Right forelimb (tissue), 1 donor: ENCODE measurements at regions not wholly inside any gene's neighbourhood (a gene's known extent, or its start where the extent isn't known, plus 50 kb on each side); places are given as distances from the start of the nearest gene placed in this dataset.

ENCODE experiments used
- DNase-seq: peaks from one replicate; pipeline ENCODE4 v3.0.0-alpha.2; 2018

- peak; percentile 13 for DNase-seq
Measured at GRCh38 chr2:239865059-239865639, 160.0 kb downstream of the NDUFA10 start.

- DNase-seq: peak; percentile 18
Measured at GRCh38 chr2:239864247-239865058, 160.7 kb downstream of the NDUFA10 start.

DNA sequence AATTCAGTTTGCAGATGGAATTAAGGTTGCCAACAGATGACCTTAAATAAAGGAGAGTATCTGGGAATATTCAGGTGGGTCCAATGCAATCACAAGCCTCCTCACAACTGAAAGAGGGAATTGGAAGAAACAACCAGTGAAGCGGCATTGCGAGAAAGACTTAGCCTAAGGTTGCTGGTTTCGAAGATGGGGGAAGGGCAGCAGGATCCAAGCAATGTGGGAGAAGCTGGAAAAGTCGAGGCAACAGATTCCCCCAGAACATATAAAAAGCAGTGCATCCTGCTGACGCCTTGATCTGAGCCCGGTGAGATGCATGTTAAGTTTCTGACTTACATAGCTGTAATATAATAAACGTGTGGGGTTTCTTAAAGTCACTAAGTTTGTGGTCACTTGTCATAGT lies 162.5 kb downstream of the NDUFA10 start:
- no peak for DNase-seq

- DNase-seq: peak; percentile 18
Measured at GRCh38 chr2:239858179-239858578, 167.0 kb downstream of the NDUFA10 start.

- DNase-seq: no peak
Measured at GRCh38 chr2:239857591-239857990, 167.6 kb downstream of the NDUFA10 start.

- peak; percentile 15 for DNase-seq
Measured at GRCh38 chr2:239856620-239857285, 168.4 kb downstream of the NDUFA10 start.

DNA sequence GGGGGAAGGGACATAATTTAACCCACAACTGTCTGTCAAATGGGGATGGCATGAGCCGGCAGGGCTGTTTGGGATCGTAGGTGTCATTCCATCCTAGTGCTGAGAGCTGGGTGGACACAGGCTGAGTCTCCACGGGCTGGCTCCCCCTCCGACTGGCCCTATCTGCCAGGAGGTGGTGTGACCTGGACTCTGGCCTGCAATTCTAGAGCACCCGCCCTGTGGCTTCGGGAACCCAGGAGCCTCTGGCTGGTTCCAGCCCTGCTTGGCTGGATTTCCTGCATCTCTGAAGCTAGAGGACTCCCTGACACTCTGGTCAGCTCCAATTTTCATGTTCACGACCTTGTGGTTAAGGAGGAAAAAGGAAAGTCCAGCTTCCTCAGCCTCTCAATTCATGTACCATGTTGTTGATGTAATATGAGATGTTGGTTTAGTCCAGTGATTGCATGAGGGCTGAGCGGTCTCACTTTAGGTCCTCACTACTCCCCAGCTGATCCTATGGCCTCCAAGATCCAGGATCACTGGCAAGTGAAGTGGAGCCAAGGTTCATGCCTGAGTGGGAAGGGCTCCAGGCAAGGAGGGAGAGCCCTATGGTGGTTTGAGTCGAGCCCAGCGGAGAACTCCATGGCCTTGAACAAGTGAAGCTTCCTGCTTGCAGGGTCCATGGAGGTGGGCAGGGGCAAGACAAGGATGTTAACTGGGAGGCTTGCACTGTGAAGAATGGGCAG lies 169.1 kb downstream of the NDUFA10 start:
- DNase-seq: peak; percentile 6

DNA sequence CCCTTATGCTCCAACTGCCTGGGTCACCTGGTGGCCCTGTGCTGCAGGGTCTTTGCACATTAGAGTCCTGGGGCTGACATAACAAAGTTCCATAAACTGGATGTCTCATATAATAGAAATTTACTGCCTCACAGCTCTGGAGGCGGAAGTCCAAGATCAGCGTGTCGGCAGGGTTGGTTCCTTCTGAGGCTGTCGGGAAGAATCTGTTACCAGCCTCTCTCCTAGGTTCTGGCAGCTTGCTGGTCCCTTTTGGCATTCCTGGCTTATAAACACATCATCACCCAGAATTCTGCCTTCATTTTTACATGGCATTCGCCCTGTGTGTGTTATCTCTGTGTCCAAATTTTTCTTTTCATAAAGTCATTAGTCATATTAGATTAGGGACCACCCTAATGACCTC lies 170.5 kb downstream of the NDUFA10 start:
- DNase-seq: no peak

DNA sequence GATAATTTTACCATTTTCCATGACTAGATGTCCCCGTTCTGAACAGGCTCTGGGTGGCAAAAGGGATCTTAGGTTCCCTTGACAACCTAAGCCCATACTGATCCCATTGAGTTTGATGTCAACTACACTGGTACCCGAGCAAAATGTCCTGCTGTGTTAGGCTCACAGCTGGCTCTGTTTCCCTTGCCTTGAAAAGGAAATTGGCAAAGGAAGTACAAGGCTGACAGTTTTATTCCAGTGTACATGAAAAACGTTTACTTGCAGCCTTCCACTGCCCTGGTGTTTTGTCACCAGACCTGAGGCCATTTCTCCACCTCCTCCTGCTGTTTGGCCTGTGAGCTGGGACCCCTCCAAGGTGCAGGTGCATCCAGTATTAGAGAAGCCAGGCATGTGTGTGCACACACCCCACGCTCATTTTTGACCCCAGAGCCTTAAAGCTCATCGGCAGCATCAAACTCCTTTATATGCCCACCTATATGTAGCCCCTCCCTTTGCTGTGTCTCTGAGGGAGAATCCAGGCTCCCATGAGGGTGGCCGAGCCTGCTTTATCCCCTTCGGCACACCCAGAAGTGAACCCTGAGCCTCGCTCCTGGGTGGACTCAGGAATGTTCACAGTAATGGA lies 171.3 kb downstream of the NDUFA10 start:
- DNase-seq: peak; percentile 10

DNA sequence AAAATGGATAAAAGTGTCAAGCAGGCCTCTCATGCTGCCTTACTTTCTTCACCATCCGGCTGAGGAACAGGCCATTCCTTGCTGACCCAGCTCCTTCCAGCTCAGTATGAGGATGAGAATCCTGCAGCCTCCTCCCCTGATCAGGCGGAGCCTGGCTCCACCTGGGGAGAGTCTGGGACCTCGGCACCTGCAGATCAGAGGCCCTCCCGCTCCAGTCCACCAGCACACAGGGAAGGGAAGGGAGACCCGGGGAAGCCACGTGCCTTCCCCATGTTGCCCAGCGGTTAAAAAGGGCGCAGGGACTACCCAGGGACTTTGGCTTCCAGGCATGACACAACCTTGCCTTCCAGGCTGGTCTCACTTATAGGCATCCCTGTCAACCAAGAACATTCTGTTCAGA lies 172.0 kb downstream of the NDUFA10 start:
- peak; percentile 30 for DNase-seq

GRCh38 chr2:239852272-239852671 lies 172.9 kb downstream of the NDUFA10 start:
- peak; percentile 27 for DNase-seq

DNA sequence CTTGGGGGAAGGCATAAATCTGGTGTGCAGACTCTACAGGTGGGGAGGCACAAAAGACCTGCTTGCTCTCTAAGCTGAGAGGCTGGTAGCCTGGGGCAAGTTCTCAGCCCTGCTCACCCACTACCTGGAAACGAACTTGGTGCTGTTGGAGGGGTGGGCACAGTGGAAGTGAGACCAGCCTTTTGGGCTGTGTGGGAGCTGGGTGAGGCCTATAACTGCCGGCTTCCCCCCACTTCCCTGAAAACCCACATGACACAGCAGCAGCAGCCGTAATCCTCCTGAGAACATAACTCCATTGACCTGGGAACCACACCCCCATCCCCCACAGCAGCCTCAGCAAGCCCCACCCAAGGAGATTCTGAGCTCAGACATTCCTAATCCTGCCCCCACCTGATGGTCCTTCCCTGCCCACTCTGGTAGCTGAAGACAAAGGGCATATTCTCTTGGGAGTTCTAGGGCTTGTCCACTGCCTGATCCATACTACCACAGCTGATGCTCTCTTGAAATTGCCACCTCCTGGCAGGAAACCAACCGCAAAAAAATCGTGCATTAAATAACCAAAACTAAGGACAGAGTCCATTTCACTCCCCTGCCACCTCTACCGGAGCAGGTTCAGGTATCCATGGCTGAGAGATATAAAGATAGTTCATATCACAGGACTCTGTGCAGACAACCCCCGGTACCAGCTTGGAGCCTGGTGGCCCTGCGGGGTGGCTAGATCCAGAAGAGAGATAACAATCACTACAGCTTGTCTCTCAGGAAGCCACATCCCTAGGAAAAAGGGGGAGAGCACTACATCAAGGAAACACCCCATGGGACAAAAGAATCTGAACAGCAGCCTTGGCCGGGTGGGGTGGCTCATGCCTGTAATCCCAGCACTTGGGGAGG lies 178.1 kb downstream of the NDUFA10 start:
- DNase-seq: peak; percentile 19

GRCh38 chr2:239845968-239846367 lies 179.2 kb downstream of the NDUFA10 start:
- no peak for DNase-seq

DNA sequence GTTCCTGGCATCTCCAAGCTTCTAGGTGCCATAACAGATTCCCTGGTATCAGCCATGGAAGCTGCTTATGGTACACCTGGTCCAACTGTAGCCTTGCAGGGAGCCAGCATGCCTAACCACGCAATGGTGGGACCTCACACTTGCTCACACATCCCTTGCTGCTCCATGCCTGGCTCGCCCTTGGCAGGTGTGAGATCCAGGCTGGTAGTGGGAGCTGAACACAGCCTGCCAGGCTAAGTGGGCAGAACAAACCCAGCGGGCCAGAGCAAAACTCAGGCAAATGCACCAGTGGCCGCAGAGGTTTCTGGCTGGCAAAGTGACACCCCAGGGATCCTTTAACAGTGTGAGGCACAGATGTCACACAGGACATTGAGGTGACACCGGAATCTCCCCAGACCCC lies 185.8 kb downstream of the NDUFA10 start:
- no peak for DNase-seq

- DNase-seq: peak; percentile 21
Measured at GRCh38 chr2:239836021-239836765, 188.9 kb downstream of the NDUFA10 start.

DNA sequence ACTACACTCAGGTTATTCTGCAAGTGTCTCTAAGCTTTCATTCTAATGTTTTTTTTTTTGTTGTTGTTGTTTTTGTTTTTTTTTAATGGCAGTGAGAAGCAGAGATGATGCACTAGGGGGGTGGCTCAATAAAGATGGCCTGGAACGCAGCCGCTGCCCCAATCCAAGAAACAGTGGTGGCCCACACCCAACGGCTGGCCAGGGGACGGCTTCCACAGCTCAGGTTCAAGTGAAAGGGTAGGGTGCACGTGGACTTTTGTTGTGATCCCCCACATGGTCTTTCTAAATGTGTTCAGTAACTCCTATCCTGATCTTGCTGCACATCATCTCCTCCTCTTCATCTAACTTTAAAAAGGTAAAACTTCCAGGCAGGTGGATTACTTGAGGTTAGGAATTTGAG lies 190.1 kb downstream of the NDUFA10 start:
- no peak for DNase-seq

DNA sequence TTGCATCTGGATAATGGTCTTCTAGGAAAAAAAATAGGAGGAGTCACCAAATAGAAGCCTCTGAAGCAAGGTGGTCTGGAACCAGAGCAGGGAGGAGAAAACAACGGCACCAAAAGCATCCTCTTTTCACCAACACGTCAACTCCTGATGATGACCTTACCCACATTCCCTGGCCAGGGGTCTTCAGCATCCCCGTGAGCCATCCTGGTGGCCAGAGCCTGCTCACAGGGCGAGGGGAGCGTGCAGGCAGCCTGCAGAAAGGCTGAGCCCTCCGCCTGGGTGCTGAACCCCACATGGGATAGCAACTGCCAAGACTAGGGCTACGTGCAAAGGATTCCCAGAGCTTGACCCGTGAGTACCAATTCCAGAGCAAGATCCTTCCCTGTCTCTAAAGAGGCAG lies 191.0 kb downstream of the NDUFA10 start:
- no peak for DNase-seq

DNA sequence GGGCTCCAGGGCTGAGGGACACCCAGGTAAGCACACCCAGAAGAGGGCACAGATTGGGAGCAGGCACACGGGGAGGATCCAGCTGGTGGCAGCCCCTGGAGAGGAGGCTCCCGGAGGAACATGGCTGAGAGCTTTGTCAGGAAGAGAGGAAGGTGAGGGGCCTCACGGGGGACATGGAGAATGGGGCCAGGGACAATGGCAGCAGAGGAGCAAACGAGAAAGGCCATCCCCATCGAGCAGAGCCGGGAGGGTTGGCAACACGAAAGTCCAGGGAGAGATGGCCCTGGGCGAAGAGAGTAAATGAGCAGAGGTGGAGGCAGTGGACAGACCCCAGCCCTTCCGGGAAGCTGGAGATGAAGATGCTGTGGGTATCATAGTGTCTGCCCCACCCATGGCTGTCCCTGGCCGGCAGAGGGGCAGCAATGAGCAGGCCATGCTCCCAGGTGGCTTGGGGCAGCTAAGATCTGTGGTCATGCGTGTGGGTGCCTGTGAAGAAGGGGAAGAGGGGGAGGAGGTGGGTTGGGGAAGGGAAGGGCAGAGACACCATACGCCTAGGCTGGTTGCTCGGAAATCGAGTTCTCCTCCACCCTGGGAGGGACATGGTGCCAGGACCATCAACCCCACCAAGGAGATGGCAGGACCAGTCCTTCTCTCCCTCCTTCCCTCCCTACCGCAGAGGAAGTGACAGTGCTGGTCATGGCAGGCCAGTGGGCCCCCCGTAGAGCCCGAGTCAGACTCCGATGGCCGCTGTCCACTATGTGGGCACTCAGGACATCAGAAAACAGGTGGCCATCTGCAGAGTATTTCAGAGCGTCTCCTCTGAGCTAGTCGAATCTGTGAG lies 191.7 kb downstream of the NDUFA10 start:
- DNase-seq: peak; percentile 27

DNA sequence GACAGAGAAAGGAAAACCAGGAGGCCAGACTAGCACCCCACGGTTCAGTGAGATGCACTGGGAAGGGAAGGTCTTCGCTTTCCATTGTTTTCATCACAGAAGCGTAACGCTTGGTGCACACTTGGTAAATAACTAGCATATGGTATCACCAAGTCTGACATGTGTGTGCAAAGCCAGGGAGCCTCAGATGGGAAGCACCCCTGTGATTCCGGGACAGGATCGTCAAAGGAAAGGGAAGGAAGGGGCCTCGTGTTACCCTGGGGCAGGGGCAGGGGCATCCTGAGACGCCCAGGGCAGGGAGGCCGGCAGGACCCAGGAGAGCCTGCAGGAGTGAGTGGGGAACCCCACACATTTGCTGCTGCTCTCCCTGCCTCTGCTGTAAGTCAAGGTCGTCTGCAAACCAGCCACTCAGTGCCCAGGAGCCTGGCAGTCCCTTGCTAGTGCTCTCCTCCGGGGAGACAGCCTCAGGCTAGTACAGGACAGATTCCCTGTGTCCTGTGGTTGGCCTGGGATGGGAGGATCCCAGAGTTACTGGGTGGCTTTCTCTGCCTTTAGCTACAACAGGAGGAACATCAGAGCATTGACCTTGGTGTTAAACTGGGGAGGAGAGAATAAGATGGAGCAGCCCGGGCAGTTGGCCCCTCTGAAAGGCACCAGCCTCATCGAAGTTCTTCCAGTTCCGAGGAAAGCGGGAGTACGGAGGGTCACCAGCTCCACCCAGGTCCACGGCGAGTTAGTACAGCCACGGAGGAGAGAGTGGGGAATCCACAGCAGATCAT lies 192.5 kb downstream of the NDUFA10 start:
- DNase-seq: peak; percentile 34
